NT2/D1 (cell line): ENCODE measurements at regions not wholly inside any gene's neighbourhood (a gene's known extent, or its start where the extent isn't known, plus 50 kb on each side); places are given as distances from the start of the nearest gene placed in this dataset.

Experiments used
- SUZ12 ChIP-seq: IDR thresholded peaks from 2 replicates; pipeline ENCODE4 v1.6.1; 2011; ENCODE audit not compliant: insufficient read length, insufficient read depth; ENCODE audit errors: extremely low read depth
- YY1 ChIP-seq: IDR thresholded peaks from 2 replicates; pipeline ENCODE4 v1.6.1; 2011; ENCODE audit not compliant: insufficient read length, insufficient read depth
- ZNF274 ChIP-seq: IDR thresholded peaks from 2 replicates; pipeline ENCODE4 v1.6.1; 2011; ENCODE audit warnings: mild to moderate bottlenecking, low read depth, low read length

GRCh38 chr1:96968983-96969382 is 247.4 kb downstream of the PTBP2 start:
- TF ChIP-seq YY1: no peak
- TF ChIP-seq ZNF274: no peak
- TF ChIP-seq SUZ12: no peak
